Osteoblast (primary cell): ENCODE measurements at regions not wholly inside any gene's neighbourhood (a gene's known extent, or its start where the extent isn't known, plus 50 kb on each side); places are given as distances from the start of the nearest gene placed in this dataset.

ENCODE experiments used
- DNase-seq: peaks from one replicate; pipeline ENCODE4 v3.0.0; 2011; ENCODE audit warnings: low spot score, mixed read lengths; ENCODE audit not compliant: insufficient read length; ENCODE audit errors: missing footprints
- H2AFZ ChIP-seq: 2 replicates; pipeline ENCODE4 v1.6.0; 2011; ENCODE audit warnings: mild to moderate bottlenecking, low read length
- H3K27ac ChIP-seq: 2 replicates; pipeline ENCODE4 v1.5.1; 2011; ENCODE audit warnings: mild to moderate bottlenecking, low read depth, low read length, moderate library complexity
- H3K27me3 ChIP-seq: 2 replicates; pipeline ENCODE4 v1.6.0; 2012; ENCODE audit warnings: mild to moderate bottlenecking, control low read depth, inconsistent platforms, low read length, moderate library complexity; ENCODE audit not compliant: insufficient read depth
- H3K36me3 ChIP-seq: 2 replicates; pipeline ENCODE4 v1.5.1; 2011; ENCODE audit warnings: mild to moderate bottlenecking, low read length, control low read depth, moderate library complexity; ENCODE audit not compliant: insufficient read depth
- H3K4me1 ChIP-seq: 2 replicates; pipeline ENCODE4 v1.5.1; 2011; ENCODE audit warnings: mild to moderate bottlenecking, low read length, control low read depth, moderate library complexity; ENCODE audit not compliant: insufficient read depth
- H3K4me2 ChIP-seq: 2 replicates; pipeline ENCODE4 v1.6.0; 2011; ENCODE audit warnings: mild to moderate bottlenecking, low read length; ENCODE audit not compliant: insufficient read depth
- H3K4me3 ChIP-seq: fragments of 200-600 bp; sonication (generic); 3 replicates; pipeline ENCODE4 v1.5.1; 2012; ENCODE audit warnings: mild to moderate bottlenecking, low read length, inconsistent platforms; ENCODE audit not compliant: insufficient read depth
- H3K79me2 ChIP-seq: 2 replicates; pipeline ENCODE4 v1.6.0; 2012; ENCODE audit warnings: mild to moderate bottlenecking, low read length, control low read depth, inconsistent platforms; ENCODE audit not compliant: insufficient read depth
- H3K9me3 ChIP-seq: 2 replicates; pipeline ENCODE4 v1.5.1; 2011; ENCODE audit warnings: low read depth, low read length, control low read depth
- H4K20me1 ChIP-seq: 2 replicates; pipeline ENCODE4 v1.6.0; 2012; ENCODE audit warnings: mild to moderate bottlenecking, low read length, control low read depth; ENCODE audit not compliant: insufficient read depth
- CTCF ChIP-seq: IDR thresholded peaks from 2 replicates; pipeline ENCODE4 v1.5.1; 2011; ENCODE audit warnings: mild to moderate bottlenecking, low read depth, low read length, moderate library complexity; ENCODE audit errors: extremely low read depth

GRCh38 chr13:42497798-42498197, 76.2 kb upstream of the TNFSF11 start:
- Histone ChIP-seq H3K79me2 (no peaks in the 10 kb centered on the region), H3K4me3 (no peak overlapping the region), H2AFZ (no peak overlapping the region), H3K27me3 (no peaks in the 10 kb centered on the region), H3K27ac (no peak overlapping the region), H3K9me3 (no peaks in the 10 kb centered on the region), H3K4me2 (no peak overlapping the region), H3K36me3 (no peaks in the 10 kb centered on the region), H3K4me1 (peaks cover 14% of the 10 kb centered on the region), H4K20me1 (no peaks in the 10 kb centered on the region)
- peak; percentile 65 for DNase-seq
- TF ChIP-seq CTCF: no peak

GRCh38 chr13:42498521-42498920, 75.4 kb upstream of the TNFSF11 start:
- Histone ChIP-seq H3K27me3 (no peaks in the 10 kb centered on the region), H3K36me3 (no peaks in the 10 kb centered on the region), H3K27ac (no peak overlapping the region), H2AFZ (no peak overlapping the region), H3K9me3 (no peaks in the 10 kb centered on the region), H3K4me3 (no peak overlapping the region), H4K20me1 (no peaks in the 10 kb centered on the region), H3K79me2 (no peaks in the 10 kb centered on the region), H3K4me1 (peaks cover 14% of the 10 kb centered on the region), H3K4me2 (no peak overlapping the region)
- TF ChIP-seq CTCF: no peak
- no peak for DNase-seq
